HepG2 (cell line): ENCODE measurements at regions not wholly inside any gene's neighbourhood (a gene's known extent, or its start where the extent isn't known, plus 50 kb on each side); places are given as distances from the start of the nearest gene placed in this dataset.

Experiments
- ATAC-seq: fragments of 200-7000 bp; cut with Tn5 transposase; 3 replicates; pipeline ENCODE4 v1.9.1; 2020; ENCODE audit warnings: mild to moderate bottlenecking, moderate library complexity
- BruUV-seq: library from RNA; stranded (reverse); fragments of 400-500 nt; replicated peaks from 2 replicates; lab custom pipeline; 2021; lab: Mats Ljungman, UMichigan
- CTCF ChIA-PET: fragments of 300-600 bp; formaldehyde crosslinking; extraction: SDS; loops from one replicate; lab custom pipeline; 2021; ENCODE audit warnings: low total read pairs, inconsistent platforms, low intra/inter-chr PET ratio; lab: Yijun Ruan, JAX
- POLR2A ChIA-PET: fragments of 350-600 bp; sonication (Branson Sonifier 250); formaldehyde crosslinking; loops from one replicate; lab custom pipeline; 2020; ENCODE audit warnings: antibody characterized with exemption, inconsistent platforms; lab: Yijun Ruan, JAX
- DNase-seq: peaks from one replicate; pipeline ENCODE4 v3.0.0-alpha.2; 2015; ENCODE audit warnings: low spot score
- FAIRE-seq: peaks from 3 replicates; lab custom pipeline; 2011; peaks lifted over from hg19 to GRCh38; lab: Jason Lieb, UNC
- H2AFZ ChIP-seq: one replicate; pipeline ENCODE4 v1.6.1; 2011; ENCODE audit warnings: low read length, inconsistent platforms
- H3K27ac ChIP-seq: fragments of 300-600 bp; 3 replicates; pipeline ENCODE4 v1.8.0; 2011; ENCODE audit warnings: mixed run types, mild to moderate bottlenecking, mixed read lengths, low read length, inconsistent platforms; ENCODE audit not compliant: insufficient read depth; ENCODE audit errors: extremely low read length
- H3K27me3 ChIP-seq, 2 experiments: fragments of 200-600 bp in 1 of 2; 2 replicates in 1 of 2; 3 replicates in 1 of 2; pipeline versions ENCODE4 v1.6.0 to v1.8.0; 2011; ENCODE audit warnings: low read length in 2 of 2, mild to moderate bottlenecking in 2 of 2, moderate library complexity in 2 of 2, inconsistent platforms in 1 of 2; ENCODE audit not compliant: insufficient read depth in 2 of 2, control insufficient read depth in 1 of 2
- H3K36me3 ChIP-seq, 2 experiments: fragments of 200-600 bp in 1 of 2; replicated peaks in 1 of 2; 2 replicates in 1 of 2; 3 replicates in 1 of 2; pipeline versions ENCODE4 v1.5.1 to v1.8.0; 2011; ENCODE audit warnings: low read length in 2 of 2, inconsistent platforms in 1 of 2; ENCODE audit not compliant: insufficient read depth in 2 of 2, control insufficient read depth in 1 of 2
- H3K4me1 ChIP-seq: 2 replicates; pipeline ENCODE4 v1.5.1; 2012; ENCODE audit warnings: low read length, inconsistent platforms; ENCODE audit not compliant: insufficient read depth
- H3K4me2 ChIP-seq: 2 replicates; pipeline ENCODE4 v1.6.0; 2011; ENCODE audit warnings: low read depth, low read length, inconsistent platforms
- H3K4me3 ChIP-seq, 3 experiments: fragments of 200-600 bp in 1 of 3; sonication (generic), shearing (Covaris generic) in 1 of 3; replicated peaks in 1 of 3; 2 replicates each; pipeline ENCODE4 v1.5.1; 2011 to 2016; ENCODE audit warnings: low read length in 3 of 3, inconsistent platforms in 2 of 3, low read depth in 2 of 3, mild to moderate bottlenecking in 2 of 3, control low read depth in 1 of 3, mixed read lengths in 1 of 3; ENCODE audit not compliant: insufficient read depth in 1 of 3
- H3K79me2 ChIP-seq: one replicate; pipeline ENCODE4 v1.6.1; 2011; ENCODE audit warnings: low read length, inconsistent platforms; ENCODE audit not compliant: insufficient read depth
- H3K9ac ChIP-seq: 2 replicates; pipeline ENCODE4 v1.6.0; 2011; ENCODE audit warnings: mild to moderate bottlenecking, low read depth, low read length, inconsistent platforms; ENCODE audit not compliant: insufficient read depth
- H3K9me3 ChIP-seq: 2 replicates; pipeline ENCODE4 v1.5.1; 2012; ENCODE audit warnings: mild to moderate bottlenecking, low read length
- H4K20me1 ChIP-seq: 2 replicates; pipeline ENCODE4 v1.6.0; 2011; ENCODE audit warnings: inconsistent platforms, mild to moderate bottlenecking, low read length, moderate library complexity; ENCODE audit not compliant: insufficient read depth
- DNMT1 ChIP-seq: sonication (generic); formaldehyde crosslinking; IDR thresholded peaks from 2 replicates; pipeline ENCODE4 v1.5.1; 2020; ENCODE audit warnings: mild to moderate bottlenecking, missing genetic modification reagents
- HNF1A ChIP-seq, 2 experiments: sonication (generic) in 1 of 2; formaldehyde crosslinking in 1 of 2; IDR thresholded peaks; 2 replicates each; pipeline versions ENCODE4 v1.4.0 to v1.6.1; 2016 to 2020; ENCODE audit warnings: borderline replicate concordance in 1 of 2, low read depth in 1 of 2, mild to moderate bottlenecking in 1 of 2, missing genetic modification reagents in 1 of 2
- NFIB ChIP-seq: sonication (generic); formaldehyde crosslinking; IDR thresholded peaks from 2 replicates; pipeline ENCODE4 v1.9.0; 2021; ENCODE audit warnings: missing genetic modification reagents, mild to moderate bottlenecking, borderline replicate concordance
- NFRKB ChIP-seq: fragments of 450-650 bp; IDR thresholded peaks from 2 replicates; pipeline ENCODE4 v1.6.1; 2017
- PBX3 ChIP-seq: sonication (generic); formaldehyde crosslinking; IDR thresholded peaks from 2 replicates; pipeline ENCODE4 v1.8.1; 2023; ENCODE audit warnings: missing genetic modification reagents, inconsistent platforms, borderline replicate concordance
- U2AF2 ChIP-seq: fragments of 200-400 bp; formaldehyde crosslinking; IDR thresholded peaks from 2 replicates; pipeline ENCODE4 v1.6.1; 2017; ENCODE audit warnings: low read depth, mild to moderate bottlenecking, low read length
- WIZ ChIP-seq: sonication (generic); formaldehyde crosslinking; IDR thresholded peaks from 2 replicates; pipeline ENCODE4 v1.5.1; 2020; ENCODE audit warnings: mild to moderate bottlenecking, missing genetic modification reagents
- ZBTB8A ChIP-seq: sonication (generic); formaldehyde crosslinking; IDR thresholded peaks from 2 replicates; pipeline ENCODE4 v1.4.0; 2020; ENCODE audit warnings: mild to moderate bottlenecking, low read depth, missing genetic modification reagents, borderline replicate concordance
- ZMAT3 ChIP-seq: sonication (generic); formaldehyde crosslinking; conservative IDR thresholded peaks from 2 replicates; pipeline ENCODE4 v1.7.0; 2021; ENCODE audit warnings: missing genetic modification reagents
- ZNF225 ChIP-seq: sonication (generic); formaldehyde crosslinking; IDR thresholded peaks from 2 replicates; pipeline ENCODE4 v1.4.0; 2020; ENCODE audit warnings: mild to moderate bottlenecking, missing genetic modification reagents
- ZNF501 ChIP-seq: sonication (generic); formaldehyde crosslinking; IDR thresholded peaks from 2 replicates; pipeline ENCODE4 v1.5.1; 2020; ENCODE audit warnings: mild to moderate bottlenecking, moderate library complexity, missing genetic modification reagents
- ZNF549 ChIP-seq: sonication (generic); formaldehyde crosslinking; IDR thresholded peaks from 2 replicates; pipeline ENCODE4 v1.5.0; 2020; ENCODE audit warnings: missing genetic modification reagents
- ZNF563 ChIP-seq: sonication (generic); formaldehyde crosslinking; IDR thresholded peaks from 2 replicates; pipeline ENCODE4 v1.8.0; 2022; ENCODE audit warnings: mild to moderate bottlenecking, moderate library complexity, missing genetic modification reagents
- ZNF746 ChIP-seq: sonication (generic); formaldehyde crosslinking; IDR thresholded peaks from 2 replicates; pipeline ENCODE4 v1.8.0; 2022; ENCODE audit warnings: mild to moderate bottlenecking, missing genetic modification reagents
- ZNF780A ChIP-seq: sonication (generic); formaldehyde crosslinking; IDR thresholded peaks from 2 replicates; pipeline ENCODE4 v1.8.0; 2022; ENCODE audit warnings: mild to moderate bottlenecking, missing genetic modification reagents, moderate library complexity
- ZNF839 ChIP-seq: sonication (generic); formaldehyde crosslinking; IDR thresholded peaks from 2 replicates; pipeline ENCODE4 v1.4.0; 2020; ENCODE audit warnings: missing genetic modification reagents, mild to moderate bottlenecking, borderline replicate concordance
- WGBS: methylation state at CpG from one replicate; pipeline ENCODE4 v1.1.6; 2017; ENCODE audit warnings: low lambda C conversion rate; 5-methylcytosine and 5-hydroxymethylcytosine counted together
- in situ Hi-C: cut with HindIII; loops from 2 replicates; pipeline ENCODE4 v1.10.0; 2017; ENCODE audit warnings: low pct_unique_long_range_greater_than_20kb; ENCODE audit not compliant: extremely low pct_ligation_motif_present
- intact Hi-C: fragments of 100-400 bp; cut with micrococcal nuclease; formaldehyde crosslinking; loops from one replicate; pipeline ENCODE4 v1.10.0; 2022; ENCODE audit not compliant: unreplicated experiment

- TF ChIP-seq ZNF501 (CRISPR knock-in tag), result no peak
- no peak for TF ChIP-seq ZNF780A (CRISPR knock-in tag)
- no peak for TF ChIP-seq DNMT1 (CRISPR knock-in tag)
- no peak for TF ChIP-seq ZNF549
- TF ChIP-seq WIZ, result no peak
These were observed 116.1 kb upstream of the CYP1B1 start (continued) for GRCh38 chr2:38192046-38192445.

- no peak overlapping the region for H3K27ac ChIP-seq
- WGBS, result 11% methylated on average over 2 of the region's 2 CpGs
- DNase-seq (no peak), ATAC-seq (no peak), FAIRE-seq (no peak)
- H3K9ac ChIP-seq, result no peak overlapping the region
- ChIA-PET CTCF (no interaction called here), POLR2A (no interaction called here)
- BruUV-seq, result no TSS peak
- intact Hi-C loops, result no loop called here
- no peak overlapping the region for H3K4me2 ChIP-seq
- no peak for TF ChIP-seq ZMAT3 (CRISPR knock-in tag)
- TF ChIP-seq NFRKB, result no peak
- TF ChIP-seq ZNF839 (CRISPR knock-in tag), result no peak
- no peak for TF ChIP-seq ZNF225 (CRISPR knock-in tag)
- no peak for TF ChIP-seq ZNF746 (CRISPR knock-in tag)
- no peak for TF ChIP-seq ZBTB8A (CRISPR knock-in tag)
- TF ChIP-seq PBX3 (CRISPR knock-in tag), result no peak
- no peak for TF ChIP-seq NFIB (CRISPR knock-in tag)
- TF ChIP-seq U2AF2, result no peak
- TF ChIP-seq HNF1A (IDR thresholded peaks at IDR 0.05; ENCODE audit: low read depth), result no peak
- TF ChIP-seq HNF1A (CRISPR knock-in tag; IDR thresholded peaks at IDR 0.05; ENCODE audit: borderline replicate concordance), result no peak
- no peak for TF ChIP-seq ZNF563
- H3K79me2 ChIP-seq, result no peaks in the 10 kb centered on the region
- no peaks in the 10 kb centered on the region for H3K36me3 ChIP-seq
- H3K27me3 ChIP-seq, result peaks cover 0 to 8% of the 10 kb centered on the region in 2 experiments; a peak in 2 of 5 replicates
- no peaks in the 10 kb centered on the region for H3K9me3 ChIP-seq
- no peaks in the 10 kb centered on the region for H3K4me1 ChIP-seq
- no peak overlapping the region for H3K4me3 ChIP-seq
- no peak overlapping the region for H2AFZ ChIP-seq
- in situ Hi-C loops, result no loop called here
- no peaks in the 10 kb centered on the region for H4K20me1 ChIP-seq
These were observed 115.6 kb upstream of the CYP1B1 start for GRCh38 chr2:38191516-38191915.
